ENCODE measurements at regions not wholly inside any gene's neighbourhood (a gene's known extent, or its start where the extent isn't known, plus 50 kb on each side); places are given as distances from the start of the nearest gene placed in this dataset.

DNA sequence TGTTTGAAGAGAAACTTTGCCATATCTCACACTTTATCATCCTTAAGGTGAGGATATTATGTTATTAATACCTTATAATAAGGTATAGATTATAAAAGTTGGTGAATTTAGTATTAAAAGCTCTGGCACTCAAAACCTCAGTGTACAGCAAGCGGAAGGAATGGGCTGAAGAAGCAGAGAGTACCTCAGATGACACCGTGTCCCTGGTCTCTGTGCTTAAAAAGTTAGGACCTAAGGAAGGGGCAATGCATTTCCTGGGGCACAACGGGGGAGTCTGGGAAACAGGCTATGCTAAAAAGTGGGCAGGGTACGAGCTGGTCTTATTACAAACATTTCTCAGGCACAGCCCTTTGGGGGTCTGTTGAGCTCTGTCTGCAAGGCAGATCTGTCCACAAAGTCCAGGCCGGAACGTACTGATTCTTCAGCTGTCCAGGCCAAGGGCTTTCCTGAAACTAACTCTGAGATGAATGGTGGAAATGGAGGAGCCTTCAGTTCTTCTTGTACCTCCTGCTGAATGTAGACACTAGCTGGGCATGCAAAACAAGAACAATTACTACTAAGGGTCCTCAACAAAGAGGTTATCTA is 202.7 kb downstream of the POM121L12 start:
- TF ChIP-seq EZH2 (IDR thresholded peaks at IDR 0.05; ENCODE audit: low read depth, low read length, severe bottlenecking), result no peak
- no peak for TF ChIP-seq CREB1 (IDR thresholded peaks at IDR 0.05)
- TF ChIP-seq HDAC2 (IDR thresholded peaks at IDR 0.05; ENCODE audit: borderline replicate concordance in 1 of 2, low read depth in 2 of 2, low read length in 2 of 2), result no peak
- no peak for TF ChIP-seq SAP30 (IDR thresholded peaks at IDR 0.05; ENCODE audit: insufficient read depth, insufficient replicate concordance, low read length)
- no peak for TF ChIP-seq JUND (IDR thresholded peaks at IDR 0.05; ENCODE audit: low read length)
- TF ChIP-seq CBX5 (IDR thresholded peaks at IDR 0.05; ENCODE audit: low read depth, low read length), result no peak
- TF ChIP-seq, protein P1, sequence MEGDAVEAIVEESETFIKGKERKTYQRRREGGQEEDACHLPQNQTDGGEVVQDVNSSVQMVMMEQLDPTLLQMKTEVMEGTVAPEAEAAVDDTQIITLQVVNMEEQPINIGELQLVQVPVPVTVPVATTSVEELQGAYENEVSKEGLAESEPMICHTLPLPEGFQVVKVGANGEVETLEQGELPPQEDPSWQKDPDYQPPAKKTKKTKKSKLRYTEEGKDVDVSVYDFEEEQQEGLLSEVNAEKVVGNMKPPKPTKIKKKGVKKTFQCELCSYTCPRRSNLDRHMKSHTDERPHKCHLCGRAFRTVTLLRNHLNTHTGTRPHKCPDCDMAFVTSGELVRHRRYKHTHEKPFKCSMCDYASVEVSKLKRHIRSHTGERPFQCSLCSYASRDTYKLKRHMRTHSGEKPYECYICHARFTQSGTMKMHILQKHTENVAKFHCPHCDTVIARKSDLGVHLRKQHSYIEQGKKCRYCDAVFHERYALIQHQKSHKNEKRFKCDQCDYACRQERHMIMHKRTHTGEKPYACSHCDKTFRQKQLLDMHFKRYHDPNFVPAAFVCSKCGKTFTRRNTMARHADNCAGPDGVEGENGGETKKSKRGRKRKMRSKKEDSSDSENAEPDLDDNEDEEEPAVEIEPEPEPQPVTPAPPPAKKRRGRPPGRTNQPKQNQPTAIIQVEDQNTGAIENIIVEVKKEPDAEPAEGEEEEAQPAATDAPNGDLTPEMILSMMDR (IDR thresholded peaks at IDR 0.05; ENCODE audit: control extremely low read depth in 1 of 3, insufficient read depth in 1 of 3, low read depth in 1 of 3, low read length in 3 of 3), result no peak
- TF ChIP-seq TEAD4 (IDR thresholded peaks at IDR 0.05; ENCODE audit: low read depth, low read length), result no peak
- no peak for TF ChIP-seq SIN3A (conservative IDR thresholded peaks at IDR 0.05 in 1 of 2, IDR thresholded peaks at IDR 0.05 in 1 of 2; ENCODE audit: low read depth in 1 of 2, low read length in 2 of 2)

All from H1 (cell line).